Cardiac fibroblast (primary cell): ENCODE measurements at regions not wholly inside any gene's neighbourhood (a gene's known extent, or its start where the extent isn't known, plus 50 kb on each side); places are given as distances from the start of the nearest gene placed in this dataset.

Experiments
- DNase-seq, 2 donors: peaks; one replicate each; pipeline versions ENCODE4 v3.0.0 to v3.0.0-alpha.2; 2010; ENCODE audit warnings: low read depth in 2 of 2
- H3K4me3 ChIP-seq, 2 donors: replicated peaks in 1 of 2; 1 replicate in 1 of 2; 2 replicates in 1 of 2; pipeline ENCODE4 v1.5.1; 2011; ENCODE audit warnings: low read depth in 2 of 2, low read length in 2 of 2, mild to moderate bottlenecking in 2 of 2, moderate library complexity in 1 of 2
- TF ChIP-seq, protein P1 (sequence below): IDR thresholded peaks from one replicate; pipeline ENCODE4 v1.5.1; 2011; ENCODE audit warnings: low read depth, mild to moderate bottlenecking, low read length, inconsistent platforms

DNA sequence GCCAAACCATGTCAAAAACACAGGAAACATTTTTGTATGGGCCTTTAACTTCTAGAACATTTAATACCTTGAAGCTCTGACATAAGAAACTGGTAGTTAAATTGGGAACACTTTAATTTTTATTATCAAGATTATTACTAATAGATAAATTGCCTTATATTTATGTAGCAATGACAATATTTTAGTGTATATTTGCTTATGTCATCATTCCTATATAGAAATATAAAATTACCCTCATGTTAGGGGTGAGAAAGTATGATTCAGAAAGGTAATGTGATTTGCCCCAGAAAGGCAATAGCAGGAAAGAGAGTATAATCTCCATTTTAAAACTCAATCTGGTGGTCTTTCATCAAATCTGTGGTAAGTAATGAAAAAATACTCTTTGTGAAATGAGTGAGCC lies 147.4 kb downstream of the IL15 start:
- TF ChIP-seq, protein P1, sequence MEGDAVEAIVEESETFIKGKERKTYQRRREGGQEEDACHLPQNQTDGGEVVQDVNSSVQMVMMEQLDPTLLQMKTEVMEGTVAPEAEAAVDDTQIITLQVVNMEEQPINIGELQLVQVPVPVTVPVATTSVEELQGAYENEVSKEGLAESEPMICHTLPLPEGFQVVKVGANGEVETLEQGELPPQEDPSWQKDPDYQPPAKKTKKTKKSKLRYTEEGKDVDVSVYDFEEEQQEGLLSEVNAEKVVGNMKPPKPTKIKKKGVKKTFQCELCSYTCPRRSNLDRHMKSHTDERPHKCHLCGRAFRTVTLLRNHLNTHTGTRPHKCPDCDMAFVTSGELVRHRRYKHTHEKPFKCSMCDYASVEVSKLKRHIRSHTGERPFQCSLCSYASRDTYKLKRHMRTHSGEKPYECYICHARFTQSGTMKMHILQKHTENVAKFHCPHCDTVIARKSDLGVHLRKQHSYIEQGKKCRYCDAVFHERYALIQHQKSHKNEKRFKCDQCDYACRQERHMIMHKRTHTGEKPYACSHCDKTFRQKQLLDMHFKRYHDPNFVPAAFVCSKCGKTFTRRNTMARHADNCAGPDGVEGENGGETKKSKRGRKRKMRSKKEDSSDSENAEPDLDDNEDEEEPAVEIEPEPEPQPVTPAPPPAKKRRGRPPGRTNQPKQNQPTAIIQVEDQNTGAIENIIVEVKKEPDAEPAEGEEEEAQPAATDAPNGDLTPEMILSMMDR: no peak
- no peak overlapping the region for H3K4me3 ChIP-seq
- DNase-seq: no peak

DNA sequence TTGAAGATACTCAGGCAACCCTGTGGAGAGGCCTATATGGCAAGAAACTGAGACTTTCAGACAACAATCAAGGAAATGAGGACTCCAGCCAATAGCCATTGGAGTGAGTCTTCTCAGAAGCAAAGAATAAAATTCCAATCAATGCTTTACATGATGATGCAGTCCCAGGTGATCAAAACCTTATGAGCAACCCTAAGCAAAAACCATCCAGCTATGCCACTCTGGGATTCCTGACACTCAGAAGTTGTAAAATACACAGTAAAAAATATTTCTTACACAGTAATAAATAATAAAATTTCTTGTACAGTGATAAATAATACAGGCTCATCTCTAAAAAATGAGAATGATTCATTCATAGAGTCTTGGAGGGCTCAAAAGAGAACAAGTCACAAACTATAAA lies 150.6 kb downstream of the IL15 start:
- DNase-seq: no peak
- TF ChIP-seq, protein P1: no peak
- H3K4me3 ChIP-seq: no peak overlapping the region

DNA sequence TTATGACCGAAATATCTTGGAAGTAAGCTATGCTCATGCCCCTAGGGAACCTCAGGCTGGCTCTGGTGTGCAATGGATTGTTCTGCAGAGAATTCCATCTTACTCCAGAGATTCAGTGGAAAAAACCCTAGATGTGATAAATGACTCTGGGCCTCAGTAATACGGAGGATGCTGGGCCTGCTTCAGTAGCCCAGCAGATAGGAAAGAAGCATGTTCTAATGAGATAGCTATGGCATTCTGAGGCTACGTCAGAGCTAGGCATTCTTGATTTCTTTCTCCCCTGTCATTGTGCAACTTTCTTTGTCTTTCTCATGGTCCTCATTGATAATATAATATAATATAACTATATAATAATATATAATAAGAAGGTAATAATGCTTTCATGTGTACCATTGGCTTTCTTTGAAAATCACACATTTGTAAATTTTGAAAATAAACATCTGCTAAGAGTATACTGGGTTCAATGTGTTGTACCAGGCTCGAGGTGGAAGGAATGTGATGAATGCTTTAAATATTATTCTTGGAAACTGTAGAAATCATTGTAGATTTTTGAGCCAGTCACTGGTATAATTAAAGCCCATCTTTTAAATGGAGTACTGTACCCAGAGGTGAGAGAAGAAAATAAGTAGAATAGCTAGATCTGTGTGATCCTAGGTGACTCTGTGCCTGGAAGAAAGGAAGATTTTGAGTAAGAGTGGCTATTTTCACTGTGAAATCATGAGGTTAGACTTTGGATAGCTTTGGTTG lies 152.0 kb downstream of the IL15 start:
- TF ChIP-seq, protein P1: no peak

DNA sequence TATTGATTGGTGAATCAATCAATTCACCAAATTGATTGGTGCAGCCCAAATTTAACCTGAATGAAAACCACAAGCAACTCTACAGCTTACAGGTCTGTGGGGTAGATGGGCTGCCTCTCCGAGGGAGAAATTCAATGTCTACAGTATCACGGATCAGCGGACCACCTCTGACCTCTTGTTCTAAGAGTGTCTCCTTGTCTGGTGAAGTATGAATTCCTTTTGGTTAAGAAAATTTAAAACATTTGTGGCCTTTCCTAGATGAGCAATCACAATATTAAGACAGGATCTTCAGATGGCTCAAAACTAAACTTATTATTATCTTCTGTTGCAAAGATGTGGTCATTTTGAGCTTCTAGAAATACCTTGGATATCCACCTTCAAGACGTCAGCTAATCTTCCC lies 153.3 kb downstream of the IL15 start:
- TF ChIP-seq, protein P1: no peak
- H3K4me3 ChIP-seq: no peak overlapping the region
- DNase-seq: no peak

More for the DNA sequence above, 152.0 kb downstream of the IL15 start:
- DNase-seq: peak; percentile 51 to 65
- no peak overlapping the region for H3K4me3 ChIP-seq

DNA sequence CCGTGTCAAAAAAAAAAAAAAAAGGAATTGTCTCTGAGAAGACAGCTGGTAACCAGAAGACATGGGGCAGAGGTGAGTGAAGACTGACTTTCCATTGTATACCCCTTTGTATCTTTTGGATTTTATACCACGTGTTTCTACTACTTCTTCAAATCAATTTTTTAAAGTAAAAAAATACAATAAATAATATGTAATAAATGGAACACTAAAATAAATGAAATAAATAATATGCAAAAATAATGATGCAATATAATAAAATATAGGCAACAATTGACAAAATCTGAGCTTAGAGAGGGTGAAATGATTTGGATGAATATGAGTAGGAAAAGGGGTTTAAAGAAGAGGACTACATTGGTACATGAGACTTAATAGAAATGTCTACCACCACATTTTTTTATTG lies 155.8 kb downstream of the IL15 start:
- TF ChIP-seq, protein P1: no peak
- H3K4me3 ChIP-seq: no peak overlapping the region
- no peak for DNase-seq

DNA sequence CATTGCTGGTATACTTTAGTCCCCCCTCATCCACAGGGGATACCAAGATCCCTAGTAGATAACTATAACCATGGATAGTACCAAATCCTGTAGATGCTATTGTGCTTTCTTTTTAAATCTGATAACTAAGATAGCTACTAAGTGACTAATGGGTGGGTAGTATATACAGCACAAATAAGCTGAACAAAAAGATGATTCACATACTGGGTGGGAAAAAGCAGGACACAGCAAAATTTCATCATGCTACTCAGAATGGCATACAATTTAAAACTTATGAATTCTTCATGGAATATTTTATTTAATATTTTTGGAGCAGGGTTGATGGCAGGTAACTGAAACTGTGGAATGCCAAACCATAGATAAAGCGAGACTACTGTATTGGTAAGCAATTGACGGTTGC lies 161.6 kb downstream of the IL15 start:
- DNase-seq: peak in 1 of 2 donors; percentile 48
- TF ChIP-seq, protein P1: no peak
- no peak overlapping the region for H3K4me3 ChIP-seq

DNA sequence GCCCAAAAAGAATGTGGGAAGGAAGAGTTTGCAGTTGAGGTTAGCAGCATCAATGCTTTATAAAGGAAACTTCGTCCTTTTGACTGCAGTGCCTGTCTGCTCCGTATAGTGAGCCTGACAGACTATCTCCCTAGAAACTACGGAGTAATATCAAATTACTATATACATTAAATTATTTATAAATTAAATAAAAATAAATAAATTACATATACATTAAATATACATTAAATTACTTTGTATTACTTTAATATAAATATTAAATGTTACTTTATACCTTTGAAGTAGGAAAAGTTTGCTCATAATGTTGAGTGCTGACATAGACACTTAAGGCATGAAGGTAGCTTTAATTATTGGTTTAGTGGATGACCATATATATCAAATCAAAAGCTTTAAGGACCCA lies 165.2 kb downstream of the IL15 start:
- DNase-seq: no peak
- no peak overlapping the region for H3K4me3 ChIP-seq
- TF ChIP-seq, protein P1: no peak
